ENCODE measurements at regions not wholly inside any gene's neighbourhood (a gene's known extent, or its start where the extent isn't known, plus 50 kb on each side); places are given as distances from the start of the nearest gene placed in this dataset.

DNA sequence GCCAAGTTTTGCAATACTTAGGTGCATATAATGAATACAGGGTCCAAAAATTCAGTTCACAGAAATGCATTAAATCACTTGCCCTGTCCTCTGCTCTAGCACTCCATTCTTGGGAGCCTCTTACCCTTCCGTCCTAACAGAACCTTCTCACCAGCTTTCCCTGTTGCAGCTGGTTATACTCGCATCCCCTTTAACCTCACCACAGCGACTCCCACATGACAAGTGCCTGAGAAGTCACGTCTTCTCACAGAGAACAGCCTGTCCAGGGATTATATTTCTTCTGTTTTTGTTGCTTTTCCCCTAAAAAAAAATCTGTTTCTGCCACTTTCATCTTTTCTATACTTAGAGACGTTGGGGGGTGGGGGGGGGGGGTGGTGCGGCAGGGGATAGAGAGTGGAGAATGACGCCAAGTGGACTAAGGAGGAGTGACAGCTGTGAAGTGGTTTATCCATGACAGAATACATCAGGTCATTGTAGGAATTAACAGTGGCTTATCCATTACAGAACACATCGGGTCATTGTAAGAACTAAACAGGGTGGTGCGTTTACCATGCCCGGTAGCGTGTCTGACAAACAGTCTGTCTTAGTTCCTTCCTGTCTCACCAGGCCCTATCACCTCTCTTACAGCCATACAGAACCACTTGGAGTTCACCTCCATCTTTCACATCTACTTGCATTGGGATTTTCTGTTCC is 117.6 kb downstream of the UBE2U start:
- TF ChIP-seq, protein P1, sequence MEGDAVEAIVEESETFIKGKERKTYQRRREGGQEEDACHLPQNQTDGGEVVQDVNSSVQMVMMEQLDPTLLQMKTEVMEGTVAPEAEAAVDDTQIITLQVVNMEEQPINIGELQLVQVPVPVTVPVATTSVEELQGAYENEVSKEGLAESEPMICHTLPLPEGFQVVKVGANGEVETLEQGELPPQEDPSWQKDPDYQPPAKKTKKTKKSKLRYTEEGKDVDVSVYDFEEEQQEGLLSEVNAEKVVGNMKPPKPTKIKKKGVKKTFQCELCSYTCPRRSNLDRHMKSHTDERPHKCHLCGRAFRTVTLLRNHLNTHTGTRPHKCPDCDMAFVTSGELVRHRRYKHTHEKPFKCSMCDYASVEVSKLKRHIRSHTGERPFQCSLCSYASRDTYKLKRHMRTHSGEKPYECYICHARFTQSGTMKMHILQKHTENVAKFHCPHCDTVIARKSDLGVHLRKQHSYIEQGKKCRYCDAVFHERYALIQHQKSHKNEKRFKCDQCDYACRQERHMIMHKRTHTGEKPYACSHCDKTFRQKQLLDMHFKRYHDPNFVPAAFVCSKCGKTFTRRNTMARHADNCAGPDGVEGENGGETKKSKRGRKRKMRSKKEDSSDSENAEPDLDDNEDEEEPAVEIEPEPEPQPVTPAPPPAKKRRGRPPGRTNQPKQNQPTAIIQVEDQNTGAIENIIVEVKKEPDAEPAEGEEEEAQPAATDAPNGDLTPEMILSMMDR (IDR thresholded peaks at IDR 0.05), result no peak
- TF ChIP-seq POLR2A (IDR thresholded peaks at IDR 0.05) (no peak), EP300 (IDR thresholded peaks at IDR 0.05) (no peak)

All from stomach (tissue), 4 donors.